GM12873 (cell line): ENCODE measurements at regions not wholly inside any gene's neighbourhood (a gene's known extent, or its start where the extent isn't known, plus 50 kb on each side); places are given as distances from the start of the nearest gene placed in this dataset.

ENCODE experiments used
- CTCF ChIP-seq: IDR thresholded peaks from 2 replicates; pipeline ENCODE4 v1.5.1; 2012; ENCODE audit warnings: low read depth, mild to moderate bottlenecking, moderate library complexity, low read length, control low read depth; ENCODE audit not compliant: insufficient read depth; ENCODE audit errors: missing control alignments

DNA sequence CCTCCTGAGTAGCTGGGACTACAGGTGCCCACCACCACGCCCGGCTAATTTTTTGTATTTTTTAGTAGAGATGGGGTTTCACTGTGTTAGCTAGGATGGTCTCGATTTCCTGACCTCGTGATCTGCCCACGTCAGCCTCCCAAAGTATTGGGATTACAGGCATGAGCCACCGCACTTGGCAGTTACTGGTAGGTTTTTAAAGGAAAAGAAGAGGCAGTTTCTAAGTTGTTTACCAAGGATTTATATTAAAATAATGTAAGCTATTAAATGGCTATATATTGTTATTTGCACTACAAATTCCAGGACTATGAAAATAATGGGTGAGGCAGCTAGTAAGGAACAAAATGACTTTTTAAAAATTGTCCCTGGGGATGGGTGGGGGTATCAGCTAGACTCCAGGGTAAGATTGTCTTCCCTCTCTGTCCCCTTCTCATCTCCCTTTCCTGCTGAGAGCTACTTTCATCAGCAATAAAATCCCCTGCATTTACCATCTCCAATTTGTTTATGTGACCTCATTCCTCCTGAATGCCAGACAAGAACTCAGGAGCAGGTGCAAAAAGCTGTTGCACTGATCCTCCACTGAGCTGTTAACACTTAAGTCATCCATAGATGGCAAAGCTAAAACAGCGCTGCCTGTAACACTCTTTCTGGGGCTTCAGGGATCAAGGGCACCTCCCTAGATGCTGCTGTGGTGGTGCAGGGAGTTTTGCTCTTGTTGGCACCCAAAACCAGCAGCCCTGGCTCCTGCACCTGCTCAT lies 165.2 kb downstream of the ZPLD1 start:
- no peak for TF ChIP-seq CTCF

- no peak for TF ChIP-seq CTCF
Observed at GRCh38 chr3:102605153-102605552, 170.3 kb downstream of the ZPLD1 start.

DNA sequence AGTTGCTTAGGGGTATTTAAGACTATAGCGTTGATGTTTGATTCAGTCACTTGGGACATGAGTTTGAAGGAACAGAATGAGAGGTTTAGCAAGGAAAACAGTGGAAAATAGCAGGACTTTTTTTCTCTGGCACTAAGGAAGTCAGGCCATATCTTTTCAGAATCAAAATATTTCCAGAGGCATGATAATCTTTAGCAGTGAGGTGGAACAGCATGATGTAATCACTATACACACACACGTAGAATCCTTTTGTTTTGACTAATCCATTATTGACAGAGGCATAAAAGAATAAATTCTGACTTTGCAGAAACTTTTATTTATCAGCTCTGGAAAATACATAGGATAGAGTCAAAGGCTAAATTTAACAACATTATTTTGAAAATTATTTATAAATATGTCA lies 174.1 kb downstream of the ZPLD1 start:
- no peak for TF ChIP-seq CTCF

GRCh38 chr3:102614021-102614569 lies 179.3 kb downstream of the ZPLD1 start:
- no peak for TF ChIP-seq CTCF

- no peak for TF ChIP-seq CTCF
Observed at GRCh38 chr3:102614585-102614984, 179.8 kb downstream of the ZPLD1 start.

DNA sequence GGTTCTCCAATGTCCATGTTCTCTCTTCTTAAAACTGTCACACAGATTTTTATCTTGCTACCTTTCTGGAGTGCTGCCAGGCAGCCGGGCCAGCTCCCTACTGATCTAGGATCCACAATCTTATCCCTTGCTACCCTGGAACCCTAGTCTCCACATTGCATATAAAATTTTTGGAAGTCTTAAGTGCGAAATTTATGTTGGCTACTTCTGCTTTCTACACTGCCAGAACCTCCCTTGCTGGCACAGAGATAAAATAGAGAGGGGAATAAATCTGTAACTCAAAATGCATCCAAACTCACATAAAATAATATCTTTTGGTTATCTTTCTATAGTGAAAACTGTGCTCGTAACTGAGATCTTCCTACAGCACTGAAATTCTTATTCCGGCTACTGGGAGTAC lies 182.6 kb downstream of the ZPLD1 start:
- no peak for TF ChIP-seq CTCF

DNA sequence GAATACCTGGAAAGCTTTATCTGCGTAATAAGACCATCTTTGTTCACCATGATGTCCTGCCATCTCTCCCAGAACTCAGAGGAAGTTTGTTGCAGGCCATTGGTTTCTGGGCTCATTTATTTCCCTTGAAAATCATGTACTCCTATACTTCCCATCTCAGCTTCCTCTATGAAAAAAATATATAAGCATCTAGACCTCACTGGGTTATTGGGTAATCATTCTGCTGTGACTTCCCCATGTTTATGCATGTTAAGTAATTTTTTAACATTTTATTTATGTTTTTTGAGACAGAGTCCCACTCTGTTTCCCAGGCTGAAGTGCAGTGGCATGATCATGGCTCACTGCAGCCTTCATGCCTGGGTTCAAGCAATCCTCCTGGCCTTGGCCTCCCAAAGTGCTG lies 184.5 kb downstream of the ZPLD1 start:
- no peak for TF ChIP-seq CTCF
